NT2/D1 (cell line): ENCODE measurements at regions not wholly inside any gene's neighbourhood (a gene's known extent, or its start where the extent isn't known, plus 50 kb on each side); places are given as distances from the start of the nearest gene placed in this dataset.
"Not testable (repeated sequence)": the region's sequence is repeated elsewhere in the genome, so short reads cannot be mapped to it uniquely, and the experiment has no call there.

Experiments used
- DNase-seq: peaks from one replicate; pipeline ENCODE4 v3.0.0-alpha.2; 2011; ENCODE audit warnings: low read depth, low spot score
- H3K27me3 ChIP-seq: 2 replicates; pipeline ENCODE4 v1.6.0; 2011; ENCODE audit warnings: mild to moderate bottlenecking; ENCODE audit not compliant: insufficient read length, insufficient read depth
- H3K36me3 ChIP-seq: 2 replicates; pipeline ENCODE4 v1.6.1; 2011; ENCODE audit warnings: mild to moderate bottlenecking, low read length, mixed read lengths; ENCODE audit not compliant: insufficient read depth, insufficient read length
- H3K4me1 ChIP-seq: 2 replicates; pipeline ENCODE4 v1.5.1; 2011; ENCODE audit not compliant: insufficient read depth, insufficient read length
- H3K4me3 ChIP-seq: 2 replicates; pipeline ENCODE4 v1.5.1; 2011; ENCODE audit warnings: low read depth; ENCODE audit not compliant: insufficient read length
- H3K9ac ChIP-seq: 2 replicates; pipeline ENCODE4 v1.6.0; 2011; ENCODE audit warnings: low read depth; ENCODE audit not compliant: insufficient read length
- H3K9me3 ChIP-seq: 2 replicates; pipeline ENCODE4 v1.5.1; 2011; ENCODE audit warnings: mild to moderate bottlenecking, low read length; ENCODE audit not compliant: insufficient read depth
- SUZ12 ChIP-seq: IDR thresholded peaks from 2 replicates; pipeline ENCODE4 v1.6.1; 2011; ENCODE audit not compliant: insufficient read length, insufficient read depth; ENCODE audit errors: extremely low read depth
- YY1 ChIP-seq: IDR thresholded peaks from 2 replicates; pipeline ENCODE4 v1.6.1; 2011; ENCODE audit not compliant: insufficient read length, insufficient read depth
- ZNF274 ChIP-seq: IDR thresholded peaks from 2 replicates; pipeline ENCODE4 v1.6.1; 2011; ENCODE audit warnings: mild to moderate bottlenecking, low read depth, low read length

DNA sequence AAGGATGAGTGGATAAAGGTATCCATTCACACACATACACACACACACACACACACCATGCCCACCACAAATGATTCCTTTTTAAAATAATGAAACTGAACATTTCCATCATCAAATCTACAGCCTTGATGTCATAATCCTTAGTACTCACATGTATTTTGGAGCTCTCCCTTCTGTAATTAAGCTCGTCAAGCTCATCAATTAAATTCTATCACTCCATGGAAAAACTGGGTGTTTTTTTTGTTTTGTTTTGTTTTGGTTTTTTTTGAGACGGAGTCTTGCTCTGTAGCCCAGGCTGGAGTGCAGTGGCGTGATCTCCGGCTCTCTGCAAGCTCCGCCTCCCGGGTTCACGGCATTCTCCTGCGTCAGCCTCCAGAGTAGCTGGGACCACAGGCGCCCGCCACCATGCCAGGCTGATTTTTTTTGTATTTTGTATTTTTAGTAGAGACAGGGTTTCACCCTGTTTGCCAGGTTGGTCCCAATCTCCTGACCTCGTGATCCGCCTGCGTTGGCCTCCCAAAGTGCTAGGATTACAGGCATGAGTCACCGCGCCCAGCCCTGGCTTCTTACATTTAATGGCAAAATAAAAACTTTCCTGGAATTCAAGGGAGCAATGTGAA is 78.6 kb upstream of the RGPD4 start:
- Histone ChIP-seq H3K9me3 (no peaks in the 10 kb centered on the region), H3K27me3 (no peaks in the 10 kb centered on the region), H3K36me3 (no peaks in the 10 kb centered on the region), H3K9ac (no peak overlapping the region), H3K4me3 (no peak overlapping the region), H3K4me1 (no peaks in the 10 kb centered on the region)
- TF ChIP-seq YY1: no peak
- no peak for DNase-seq

DNA sequence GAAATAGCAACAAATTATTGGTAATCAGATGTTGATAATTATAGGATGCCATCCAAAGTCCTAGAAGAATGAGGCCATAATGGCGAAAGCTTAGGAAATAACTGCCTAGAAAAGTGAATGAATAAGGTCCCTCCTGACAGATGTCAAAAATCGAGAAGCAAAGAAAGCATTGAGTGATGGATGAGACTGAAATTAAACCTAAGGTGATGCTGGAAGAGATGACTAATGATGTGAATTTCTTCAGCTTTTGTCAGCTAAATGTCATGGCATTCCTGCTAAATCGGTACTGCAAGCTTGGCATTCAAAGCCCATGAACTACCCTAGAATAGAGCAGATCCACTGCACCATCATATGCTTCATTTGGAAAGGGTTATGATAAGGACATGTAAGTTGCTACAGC is 74.8 kb upstream of the RGPD4 start:
- Histone ChIP-seq H3K4me1 (no peaks in the 10 kb centered on the region), H3K27me3 (no peaks in the 10 kb centered on the region), H3K9ac (no peak overlapping the region), H3K36me3 (no peaks in the 10 kb centered on the region), H3K9me3 (no peaks in the 10 kb centered on the region), H3K4me3 (no peak overlapping the region)
- no peak for DNase-seq
- no peak for TF ChIP-seq ZNF274
- no peak for TF ChIP-seq SUZ12
- no peak for TF ChIP-seq YY1

DNA sequence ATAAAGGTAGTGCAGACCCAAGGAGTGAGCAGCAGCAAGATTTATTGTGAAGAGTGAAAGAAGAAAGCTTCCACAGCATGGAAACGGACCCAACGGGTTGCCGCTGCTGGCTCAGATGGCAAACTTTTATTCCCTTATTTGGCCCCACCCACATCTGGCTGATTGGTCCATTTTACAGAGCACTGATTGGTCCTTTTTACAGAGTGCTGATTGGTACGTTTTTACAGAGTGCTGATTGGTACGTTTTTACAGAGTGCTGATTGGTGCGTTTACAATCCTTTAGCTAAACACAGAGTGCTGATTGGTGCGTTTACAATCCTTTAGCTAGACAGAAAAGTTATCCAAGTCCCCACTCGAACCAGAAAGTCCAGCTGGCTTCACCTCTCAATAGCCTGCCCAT is 72.9 kb upstream of the RGPD4 start:
- H3K4me1 ChIP-seq, DNase-seq, H3K4me3 ChIP-seq, H3K9me3 ChIP-seq, H3K27me3 ChIP-seq, H3K9ac ChIP-seq, H3K36me3 ChIP-seq: not testable (repeated sequence)

DNA sequence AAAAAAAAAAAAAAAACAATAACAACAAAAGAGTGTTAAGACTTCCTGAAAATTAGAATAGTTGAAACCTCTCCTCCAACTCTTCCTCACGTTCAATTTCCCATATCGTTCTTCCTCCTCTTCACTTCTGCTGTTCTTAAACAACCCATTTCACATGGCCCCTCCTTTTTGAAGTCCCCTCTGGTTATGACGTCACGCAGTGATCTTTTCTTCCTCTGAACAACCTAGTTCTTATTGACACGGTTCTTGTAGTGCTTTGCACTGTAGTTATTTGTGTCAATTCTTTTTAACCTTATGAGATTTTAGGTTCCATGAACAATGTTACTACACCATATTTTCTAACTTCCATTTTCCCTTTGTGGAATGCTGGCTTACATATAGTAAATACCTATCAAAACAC is 69.5 kb upstream of the RGPD4 start:
- Histone ChIP-seq H3K9me3 (no peaks in the 10 kb centered on the region), H3K4me1 (no peaks in the 10 kb centered on the region), H3K36me3 (no peaks in the 10 kb centered on the region), H3K4me3 (no peak overlapping the region), H3K27me3 (no peaks in the 10 kb centered on the region), H3K9ac (no peak overlapping the region)
- TF ChIP-seq ZNF274 (no peak), SUZ12 (no peak), YY1 (no peak)
- DNase-seq: no peak

DNA sequence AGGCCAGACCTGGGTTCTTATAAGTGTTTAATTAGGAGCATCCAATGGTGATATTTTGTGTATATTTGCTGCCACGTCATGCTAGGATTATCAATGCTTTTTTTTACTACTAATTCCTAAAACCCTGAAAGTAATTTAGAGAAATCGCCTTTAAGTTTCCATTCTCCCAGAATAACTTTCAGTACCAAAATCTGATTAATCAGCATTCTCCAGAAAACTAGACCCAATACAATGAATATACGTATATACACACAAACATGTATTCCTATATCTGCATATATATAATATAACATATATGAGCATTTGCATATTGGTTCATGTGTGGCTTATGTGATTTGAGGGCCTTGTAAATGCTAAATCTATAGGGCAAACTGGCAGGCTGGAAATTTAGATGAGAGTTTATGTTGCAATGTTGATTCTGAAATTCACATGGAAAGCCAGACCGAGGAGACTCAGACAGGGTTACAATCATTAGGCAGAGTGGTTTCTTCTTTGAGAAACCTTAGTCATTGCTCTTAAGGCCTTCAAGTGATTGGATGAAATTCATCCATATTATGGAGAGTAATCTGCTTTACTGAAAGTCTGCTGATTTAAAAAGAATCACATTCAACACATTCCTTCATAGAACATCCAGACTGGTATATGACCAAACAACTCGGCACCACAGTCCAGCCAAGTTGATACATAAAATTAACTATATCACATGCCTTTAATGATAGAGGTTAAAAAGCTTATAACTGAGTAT is 65.9 kb upstream of the RGPD4 start:
- no peak for DNase-seq
- TF ChIP-seq SUZ12: no peak
- Histone ChIP-seq H3K9me3 (no peaks in the 10 kb centered on the region), H3K4me3 (no peak overlapping the region), H3K36me3 (no peaks in the 10 kb centered on the region), H3K9ac (no peak overlapping the region), H3K27me3 (no peaks in the 10 kb centered on the region), H3K4me1 (no peaks in the 10 kb centered on the region)

DNA sequence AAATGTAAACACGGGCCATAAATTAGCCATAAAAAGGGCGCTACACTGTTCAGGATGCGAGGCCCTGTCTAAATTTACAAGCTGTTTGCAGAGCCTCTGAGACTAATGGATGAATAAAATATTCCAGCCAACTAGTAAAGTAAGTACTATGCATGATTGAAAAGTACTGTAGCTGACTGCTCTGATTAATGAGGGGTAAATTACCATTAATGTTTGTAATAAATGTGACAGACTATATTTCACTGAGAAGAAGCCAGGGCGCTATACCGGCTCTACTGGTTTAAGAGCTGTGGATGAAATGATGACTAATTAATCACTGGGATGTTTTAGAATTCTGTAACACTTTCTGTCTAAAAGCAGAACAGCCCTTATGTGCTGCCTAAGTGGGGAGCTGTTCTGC is 54.3 kb upstream of the RGPD4 start:
- H3K9me3 ChIP-seq: no peaks in the 10 kb centered on the region
- no peak overlapping the region for H3K4me3 ChIP-seq
- TF ChIP-seq ZNF274 (no peak), YY1 (no peak), SUZ12 (no peak)
- H3K36me3 ChIP-seq: no peaks in the 10 kb centered on the region
- no peaks in the 10 kb centered on the region for H3K4me1 ChIP-seq
- H3K27me3 ChIP-seq: no peaks in the 10 kb centered on the region
- DNase-seq: no peak
- H3K9ac ChIP-seq: no peak overlapping the region

DNA sequence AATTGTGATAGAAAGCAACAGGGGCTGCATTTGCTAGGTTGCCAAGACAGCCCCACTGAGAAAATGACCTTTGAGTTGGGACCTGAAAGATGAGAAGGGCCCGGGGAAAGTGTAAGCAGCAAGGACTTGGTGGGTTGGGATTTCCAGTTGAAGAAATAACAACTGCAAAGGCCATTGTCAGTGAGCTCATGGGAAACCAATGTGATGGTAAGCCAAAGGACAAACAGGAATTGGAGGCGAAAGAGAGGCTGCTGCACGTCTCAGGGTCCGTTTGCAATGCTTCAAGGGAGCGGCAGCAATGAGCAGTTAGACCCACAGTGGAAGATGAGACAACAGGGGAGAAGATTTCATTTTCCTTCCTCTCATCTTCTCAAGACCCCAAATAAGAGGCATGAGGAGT is 51.5 kb upstream of the RGPD4 start:
- H3K4me1 ChIP-seq: no peaks in the 10 kb centered on the region
- no peak overlapping the region for H3K9ac ChIP-seq
- H3K36me3 ChIP-seq: no peaks in the 10 kb centered on the region
- no peak overlapping the region for H3K4me3 ChIP-seq
- TF ChIP-seq SUZ12: no peak
- no peak for TF ChIP-seq ZNF274
- TF ChIP-seq YY1: no peak
- no peaks in the 10 kb centered on the region for H3K27me3 ChIP-seq
- no peak for DNase-seq
- H3K9me3 ChIP-seq: no peaks in the 10 kb centered on the region

- TF ChIP-seq SUZ12: no peak
- TF ChIP-seq YY1: no peak
- TF ChIP-seq ZNF274: no peak
- H3K4me1 ChIP-seq: no peaks in the 10 kb centered on the region
- H3K9me3 ChIP-seq: no peaks in the 10 kb centered on the region
- H3K36me3 ChIP-seq: no peaks in the 10 kb centered on the region
- no peaks in the 10 kb centered on the region for H3K27me3 ChIP-seq
- H3K9ac ChIP-seq: no peak overlapping the region
- DNase-seq: no peak
- no peak overlapping the region for H3K4me3 ChIP-seq
Observed at GRCh38 chr2:107775791-107776190, 50.9 kb upstream of the RGPD4 start.
